Endothelial cell of umbilical vein (primary cell): ENCODE measurements at regions not wholly inside any gene's neighbourhood (a gene's known extent, or its start where the extent isn't known, plus 50 kb on each side); places are given as distances from the start of the nearest gene placed in this dataset.

ENCODE experiments used
- BruUV-seq: library from RNA; stranded (reverse); fragments of 400-500 nt; replicated peaks from 2 replicates; lab custom pipeline; 2021; lab: Mats Ljungman, UMichigan
- CTCF ChIA-PET: fragments of 300-600, 350-600 bp; sonication (Branson Sonifier 250); formaldehyde crosslinking; loops from one replicate; lab custom pipeline; 2021; ENCODE audit warnings: antibody characterized with exemption, inconsistent platforms; lab: Charles Lee
- POLR2A ChIA-PET: fragments of 300-600, 350-600 bp; sonication (Branson Sonifier 250); formaldehyde crosslinking; loops from one replicate; lab custom pipeline; 2021; ENCODE audit warnings: antibody characterized with exemption, inconsistent platforms; lab: Charles Lee
- DNase-seq: peaks from one replicate; pipeline ENCODE4 v3.0.0-alpha.2; 2011; ENCODE audit warnings: low read depth, low spot score
- FAIRE-seq: peaks from 2 replicates; lab custom pipeline; 2011; peaks lifted over from hg19 to GRCh38; lab: Jason Lieb, UNC
- H2AFZ ChIP-seq: 2 replicates; pipeline ENCODE4 v1.6.0; 2012; ENCODE audit warnings: low read depth, low read length, control low read depth, inconsistent platforms
- H3K27ac ChIP-seq: 2 replicates; pipeline ENCODE4 v1.5.1; 2011; ENCODE audit warnings: low read depth, mild to moderate bottlenecking, control low read depth, low read length, moderate library complexity; ENCODE audit not compliant: insufficient read depth
- H3K27me3 ChIP-seq, 2 experiments: 2 replicates each; pipeline versions ENCODE4 v1.6.0 to v1.6.1; 2011; ENCODE audit warnings: low read length in 2 of 2, mixed read lengths in 1 of 2; ENCODE audit not compliant: control insufficient read depth in 2 of 2, insufficient read depth in 2 of 2
- H3K36me3 ChIP-seq, 2 experiments: 2 replicates in 1 of 2; 3 replicates in 1 of 2; pipeline ENCODE4 v1.5.1; 2011; ENCODE audit warnings: low read length in 2 of 2, mild to moderate bottlenecking in 1 of 2, moderate library complexity in 1 of 2; ENCODE audit not compliant: control insufficient read depth in 2 of 2, insufficient read depth in 2 of 2; ENCODE audit errors: extremely low read depth in 1 of 2
- H3K4me1 ChIP-seq: 3 replicates; pipeline ENCODE4 v1.5.1; 2011; ENCODE audit warnings: mild to moderate bottlenecking, low read length; ENCODE audit not compliant: control insufficient read depth, insufficient read depth; ENCODE audit errors: extremely low read depth
- H3K4me2 ChIP-seq: 2 replicates; pipeline ENCODE4 v1.6.1; 2011; ENCODE audit warnings: low read length, control low read depth, mixed read lengths; ENCODE audit not compliant: insufficient read depth
- H3K4me3 ChIP-seq, 3 experiments: fragments of 200-600 bp in 1 of 3; sonication (generic), shearing (Covaris generic) in 1 of 3; replicated peaks in 1 of 3; 2 replicates each; pipeline ENCODE4 v1.5.1; 2011 to 2016; ENCODE audit warnings: control low read depth in 3 of 3, low read length in 3 of 3, mild to moderate bottlenecking in 2 of 3, inconsistent platforms in 1 of 3, low read depth in 1 of 3, moderate library complexity in 1 of 3; ENCODE audit not compliant: insufficient read depth in 1 of 3
- H3K79me2 ChIP-seq: 2 replicates; pipeline ENCODE4 v1.6.0; 2012; ENCODE audit warnings: low read length, inconsistent platforms; ENCODE audit not compliant: control insufficient read depth, insufficient read depth
- H3K9ac ChIP-seq: replicated peaks from 2 replicates; pipeline ENCODE3; 2011; ENCODE audit warnings: low read length, control low read depth; ENCODE audit not compliant: insufficient read depth; ENCODE audit errors: extremely low read depth
- H3K9me1 ChIP-seq: replicated peaks from 3 replicates; pipeline ENCODE4 v1.6.0; 2011; ENCODE audit warnings: mild to moderate bottlenecking, low read length; ENCODE audit not compliant: control insufficient read depth, insufficient read depth; ENCODE audit errors: extremely low read depth
- H3K9me3 ChIP-seq: replicated peaks from 2 replicates; pipeline ENCODE4 v1.5.1; 2012; ENCODE audit warnings: low read length, inconsistent platforms; ENCODE audit not compliant: control insufficient read depth, insufficient read depth
- H4K20me1 ChIP-seq: replicated peaks from 2 replicates; pipeline ENCODE3; 2011; ENCODE audit warnings: mild to moderate bottlenecking, low read length; ENCODE audit not compliant: control insufficient read depth, insufficient read depth; ENCODE audit errors: extremely low read depth
- CTCF ChIP-seq, 2 donors: IDR thresholded peaks; 1 replicate in 1 of 2; 2 replicates in 1 of 2; pipeline ENCODE4 v1.5.1; 2011; ENCODE audit warnings: low read length in 2 of 2, mild to moderate bottlenecking in 2 of 2, moderate library complexity in 2 of 2, control low read depth in 1 of 2, inconsistent platforms in 1 of 2, low read depth in 1 of 2; ENCODE audit not compliant: insufficient read depth in 1 of 2; ENCODE audit errors: extremely low read depth in 1 of 2
- EZH2 ChIP-seq: IDR thresholded peaks from 2 replicates; pipeline ENCODE4 v1.6.1; 2012; ENCODE audit warnings: borderline replicate concordance, low read depth, mild to moderate bottlenecking, moderate library complexity, low read length, inconsistent platforms; ENCODE audit not compliant: severe bottlenecking
- FOS ChIP-seq: IDR thresholded peaks from 2 replicates; pipeline ENCODE4 v1.6.1; 2011; ENCODE audit warnings: mild to moderate bottlenecking, low read length, moderate library complexity, borderline replicate concordance; ENCODE audit not compliant: insufficient read depth
- GATA2 ChIP-seq: IDR thresholded peaks from 2 replicates; pipeline ENCODE4 v1.7.0; 2011; ENCODE audit warnings: low read depth, mild to moderate bottlenecking, moderate library complexity, mixed read lengths, low read length; ENCODE audit not compliant: insufficient read length, insufficient read depth
- JUN ChIP-seq: IDR thresholded peaks from 2 replicates; pipeline ENCODE4 v1.6.1; 2011; ENCODE audit warnings: borderline replicate concordance, low read depth; ENCODE audit not compliant: insufficient read length, insufficient read depth
- MAX ChIP-seq: IDR thresholded peaks from 2 replicates; pipeline ENCODE4 v1.6.1; 2011; ENCODE audit not compliant: insufficient read depth, insufficient read length
- MYC ChIP-seq: IDR thresholded peaks from one replicate; pipeline ENCODE4 v1.6.1; 2011; ENCODE audit warnings: mild to moderate bottlenecking, low read depth, low read length
- POLR2A ChIP-seq: IDR thresholded peaks from 2 replicates; pipeline ENCODE4 v1.6.1; 2012; ENCODE audit warnings: low read depth, mild to moderate bottlenecking, control low read depth, low read length
- POLR2AphosphoS5 ChIP-seq: IDR thresholded peaks from 2 replicates; pipeline ENCODE4 v1.6.1; 2012; ENCODE audit warnings: low read depth, mild to moderate bottlenecking, control low read depth, low read length, moderate library complexity; ENCODE audit not compliant: insufficient read depth
- dilution Hi-C: fragments of 300-500 bp; cut with MboI; formaldehyde crosslinking; loops from one replicate; pipeline ENCODE4 v1.15.0; 2019; ENCODE audit warnings: low sequenced_read_pairs; ENCODE audit not compliant: extremely low pct_ligation_motif_present
- intact Hi-C: fragments of 100-400 bp; cut with micrococcal nuclease; formaldehyde crosslinking; loops from one replicate; pipeline ENCODE4 v1.10.0; 2022

- no peaks in the 10 kb centered on the region for H4K20me1 ChIP-seq
- H3K9me1 ChIP-seq: no peaks in the 10 kb centered on the region
- H3K9ac ChIP-seq: no peak overlapping the region
- FAIRE-seq (no peak), DNase-seq (no peak)
- BruUV-seq: no TSS peak
- peaks cover 2 to 5% of the 10 kb centered on the region in 2 experiments for H3K27me3 ChIP-seq
- H3K4me2 ChIP-seq: no peak overlapping the region
- no peaks in the 10 kb centered on the region for H3K36me3 ChIP-seq
- H2AFZ ChIP-seq: no peak overlapping the region
- CTCF ChIA-PET: no interaction called here
- H3K4me3 ChIP-seq: no peak overlapping the region
- H3K4me1 ChIP-seq: no peaks in the 10 kb centered on the region
- intact Hi-C loops: no loop called here
- POLR2A ChIA-PET: no interaction called here
- H3K9me3 ChIP-seq: no peaks in the 10 kb centered on the region
- H3K27ac ChIP-seq: no peak overlapping the region
- no peaks in the 10 kb centered on the region for H3K79me2 ChIP-seq
- no peak for TF ChIP-seq GATA2
- no peak for TF ChIP-seq EZH2
- TF ChIP-seq JUN: no peak
- no peak for TF ChIP-seq MAX
- TF ChIP-seq CTCF (IDR thresholded peaks at IDR 0.05; ENCODE audit: extremely low read depth in 1 of 2, insufficient read depth in 1 of 2, low read depth in 1 of 2, low read length in 2 of 2): no peak
- TF ChIP-seq POLR2A: no peak
- TF ChIP-seq FOS: no peak
- no peak for TF ChIP-seq POLR2AphosphoS5
- TF ChIP-seq MYC: no peak
- dilution Hi-C loops: no loop called here
Measured at GRCh38 chr2:177029075-177029474, 183.5 kb upstream of the HNRNPA3 start.
